Suprapubic skin (tissue), 4 donors: ENCODE measurements at regions not wholly inside any gene's neighbourhood (a gene's known extent, or its start where the extent isn't known, plus 50 kb on each side); places are given as distances from the start of the nearest gene placed in this dataset.

ENCODE experiments used
- DNase-seq, 2 donors: peaks; one replicate each; pipeline ENCODE4 v3.0.0-alpha.2; 2019; ENCODE audit warnings: low spot score in 2 of 2
- H3K27ac ChIP-seq: fragments of 200-600 bp; sonication (generic); one replicate; pipeline ENCODE4 v1.5.1; 2019
- H3K27me3 ChIP-seq: fragments of 200-600 bp; sonication (generic); one replicate; pipeline ENCODE4 v1.5.1; 2019
- H3K36me3 ChIP-seq: fragments of 200-600 bp; sonication (generic); one replicate; pipeline ENCODE4 v1.5.1; 2019
- H3K4me1 ChIP-seq: fragments of 200-600 bp; sonication (generic); one replicate; pipeline ENCODE4 v1.5.1; 2019
- H3K4me3 ChIP-seq: fragments of 200-600 bp; sonication (generic); one replicate; pipeline ENCODE4 v1.5.1; 2019; ENCODE audit warnings: mild to moderate bottlenecking
- H3K9me3 ChIP-seq: fragments of 200-600 bp; sonication (generic); one replicate; pipeline ENCODE4 v1.5.1; 2019
- EP300 ChIP-seq: sonication (generic); formaldehyde crosslinking; IDR thresholded peaks from one replicate; pipeline ENCODE4 v1.6.1; 2017; ENCODE audit warnings: antibody characterized with exemption
- POLR2A ChIP-seq, 2 donors: fragments of 450-650 bp; IDR thresholded peaks; one replicate each; pipeline ENCODE4 v1.6.1; 2017; ENCODE audit warnings: antibody characterized with exemption in 2 of 2, mild to moderate bottlenecking in 2 of 2, moderate library complexity in 2 of 2
- POLR2AphosphoS5 ChIP-seq, 3 donors: sonication (generic); formaldehyde crosslinking; IDR thresholded peaks; one replicate each; pipeline ENCODE4 v1.6.1; 2017; ENCODE audit warnings: antibody characterized with exemption in 3 of 3
- WGBS: methylation state at CpG from one replicate; pipeline ENCODE4 v1.1.5; 2018; 5-methylcytosine and 5-hydroxymethylcytosine counted together
- TF ChIP-seq, protein P1 (sequence below), 2 donors: fragments of 200-600 bp in 1 of 2; fragments of 450-650 bp in 1 of 2; sonication (generic) in 1 of 2; IDR thresholded peaks; one replicate each; pipeline ENCODE4 v1.5.1; 2016 to 2019; ENCODE audit warnings: antibody characterized with exemption in 2 of 2, mild to moderate bottlenecking in 1 of 2, moderate library complexity in 1 of 2

DNA sequence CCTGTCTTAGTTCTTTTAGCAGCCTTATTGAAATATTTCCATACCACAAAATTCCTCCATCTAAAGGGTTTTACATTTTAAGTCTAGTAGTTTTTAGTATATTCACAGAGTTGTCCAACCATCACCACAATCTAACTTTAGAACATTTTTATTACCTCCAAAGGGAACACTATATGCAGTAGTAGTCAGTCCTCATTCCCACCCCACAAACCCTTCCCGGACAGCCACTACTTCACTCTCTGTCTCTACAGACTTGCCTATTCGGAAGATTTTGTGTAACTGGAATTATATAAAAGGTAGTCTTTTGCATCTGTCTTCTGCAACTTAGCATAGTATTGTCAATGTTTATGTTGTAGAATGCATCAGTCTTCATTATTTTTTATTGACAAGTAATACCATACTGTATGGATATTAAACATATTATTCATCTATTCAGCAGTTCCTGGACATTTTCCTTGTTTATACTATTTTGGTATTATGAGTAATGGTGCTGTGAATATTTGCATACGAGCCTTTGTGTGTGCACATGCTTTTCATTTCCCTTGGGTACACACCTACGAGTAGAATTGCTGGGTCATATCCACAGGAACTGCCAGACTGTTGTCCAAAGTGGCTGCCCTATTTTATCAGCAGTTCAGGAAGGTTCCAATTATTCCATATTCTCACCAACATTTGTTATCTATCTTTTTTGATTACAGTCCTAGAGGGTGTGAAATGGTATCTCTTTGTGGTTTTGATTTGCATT is 60.9 kb upstream of the LANCL2 start:
- WGBS = 56% methylated on average over 4 of the region's 4 CpGs
- Histone ChIP-seq H3K9me3 (no peaks in the 10 kb centered on the region), H3K4me3 (no peak overlapping the region), H3K36me3 (no peaks in the 10 kb centered on the region), H3K27me3 (no peaks in the 10 kb centered on the region), H3K27ac (no peak overlapping the region), H3K4me1 (no peaks in the 10 kb centered on the region)
- TF ChIP-seq POLR2A (IDR thresholded peaks at IDR 0.05) (no peak), POLR2AphosphoS5 (IDR thresholded peaks at IDR 0.05) (no peak), EP300 (no peak)
- TF ChIP-seq, protein P1, sequence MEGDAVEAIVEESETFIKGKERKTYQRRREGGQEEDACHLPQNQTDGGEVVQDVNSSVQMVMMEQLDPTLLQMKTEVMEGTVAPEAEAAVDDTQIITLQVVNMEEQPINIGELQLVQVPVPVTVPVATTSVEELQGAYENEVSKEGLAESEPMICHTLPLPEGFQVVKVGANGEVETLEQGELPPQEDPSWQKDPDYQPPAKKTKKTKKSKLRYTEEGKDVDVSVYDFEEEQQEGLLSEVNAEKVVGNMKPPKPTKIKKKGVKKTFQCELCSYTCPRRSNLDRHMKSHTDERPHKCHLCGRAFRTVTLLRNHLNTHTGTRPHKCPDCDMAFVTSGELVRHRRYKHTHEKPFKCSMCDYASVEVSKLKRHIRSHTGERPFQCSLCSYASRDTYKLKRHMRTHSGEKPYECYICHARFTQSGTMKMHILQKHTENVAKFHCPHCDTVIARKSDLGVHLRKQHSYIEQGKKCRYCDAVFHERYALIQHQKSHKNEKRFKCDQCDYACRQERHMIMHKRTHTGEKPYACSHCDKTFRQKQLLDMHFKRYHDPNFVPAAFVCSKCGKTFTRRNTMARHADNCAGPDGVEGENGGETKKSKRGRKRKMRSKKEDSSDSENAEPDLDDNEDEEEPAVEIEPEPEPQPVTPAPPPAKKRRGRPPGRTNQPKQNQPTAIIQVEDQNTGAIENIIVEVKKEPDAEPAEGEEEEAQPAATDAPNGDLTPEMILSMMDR (IDR thresholded peaks at IDR 0.05) = no peak
- DNase-seq = no peak

DNA sequence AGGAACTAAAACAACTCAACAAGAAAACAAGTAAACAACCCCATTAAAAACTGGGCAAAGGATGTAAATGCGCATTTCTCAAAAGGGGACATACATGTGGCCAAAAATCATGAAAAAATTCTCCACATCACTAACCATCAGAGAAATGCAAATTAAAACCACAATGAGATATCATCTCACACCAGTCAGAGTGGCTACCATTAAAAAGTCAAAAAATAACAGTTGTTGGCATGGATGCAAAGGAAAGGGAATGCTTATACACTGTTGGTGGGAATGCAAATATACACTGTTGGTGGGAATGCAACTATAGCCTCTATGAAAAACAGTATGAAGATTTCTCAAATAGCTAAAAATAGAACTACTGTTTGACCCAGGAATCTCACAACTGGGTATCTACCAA is 60.0 kb upstream of the LANCL2 start:
- no peak for TF ChIP-seq EP300
- TF ChIP-seq POLR2A (IDR thresholded peaks at IDR 0.05) = no peak
- Histone ChIP-seq H3K27ac (no peak overlapping the region), H3K36me3 (no peaks in the 10 kb centered on the region), H3K4me1 (no peaks in the 10 kb centered on the region), H3K9me3 (no peaks in the 10 kb centered on the region), H3K27me3 (no peaks in the 10 kb centered on the region), H3K4me3 (no peak overlapping the region)
- no peak for DNase-seq
- 82% methylated on average over 1 of the region's 1 CpG for WGBS

DNA sequence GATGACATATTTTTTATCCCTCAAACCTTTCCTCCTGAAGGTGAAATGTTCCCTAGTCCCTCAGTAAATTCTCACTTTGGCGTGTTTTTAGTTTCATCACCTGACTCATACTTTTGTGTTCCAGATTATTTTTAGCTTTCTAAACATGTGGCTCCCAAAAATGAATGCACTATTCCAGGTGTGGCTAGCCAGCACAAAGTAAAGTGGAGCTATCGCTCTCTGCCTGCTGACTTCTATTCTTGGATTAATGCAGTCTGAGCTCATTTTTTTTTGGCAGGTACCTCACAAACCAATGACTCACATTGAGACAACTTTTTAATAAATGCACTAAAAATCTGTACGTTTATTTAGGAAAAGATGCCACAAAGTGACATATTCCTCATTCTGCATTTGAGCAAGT is 58.8 kb upstream of the LANCL2 start:
- Histone ChIP-seq H3K27ac (no peak overlapping the region), H3K4me3 (no peak overlapping the region), H3K27me3 (no peaks in the 10 kb centered on the region), H3K9me3 (no peaks in the 10 kb centered on the region), H3K36me3 (no peaks in the 10 kb centered on the region), H3K4me1 (no peaks in the 10 kb centered on the region)
- WGBS = 48% methylated on average over 3 of the region's 3 CpGs
- DNase-seq = no peak
- TF ChIP-seq POLR2AphosphoS5 (IDR thresholded peaks at IDR 0.05) = no peak
- TF ChIP-seq EP300 = no peak
- TF ChIP-seq, protein P1 (IDR thresholded peaks at IDR 0.05) = no peak
- no peak for TF ChIP-seq POLR2A (IDR thresholded peaks at IDR 0.05)

DNA sequence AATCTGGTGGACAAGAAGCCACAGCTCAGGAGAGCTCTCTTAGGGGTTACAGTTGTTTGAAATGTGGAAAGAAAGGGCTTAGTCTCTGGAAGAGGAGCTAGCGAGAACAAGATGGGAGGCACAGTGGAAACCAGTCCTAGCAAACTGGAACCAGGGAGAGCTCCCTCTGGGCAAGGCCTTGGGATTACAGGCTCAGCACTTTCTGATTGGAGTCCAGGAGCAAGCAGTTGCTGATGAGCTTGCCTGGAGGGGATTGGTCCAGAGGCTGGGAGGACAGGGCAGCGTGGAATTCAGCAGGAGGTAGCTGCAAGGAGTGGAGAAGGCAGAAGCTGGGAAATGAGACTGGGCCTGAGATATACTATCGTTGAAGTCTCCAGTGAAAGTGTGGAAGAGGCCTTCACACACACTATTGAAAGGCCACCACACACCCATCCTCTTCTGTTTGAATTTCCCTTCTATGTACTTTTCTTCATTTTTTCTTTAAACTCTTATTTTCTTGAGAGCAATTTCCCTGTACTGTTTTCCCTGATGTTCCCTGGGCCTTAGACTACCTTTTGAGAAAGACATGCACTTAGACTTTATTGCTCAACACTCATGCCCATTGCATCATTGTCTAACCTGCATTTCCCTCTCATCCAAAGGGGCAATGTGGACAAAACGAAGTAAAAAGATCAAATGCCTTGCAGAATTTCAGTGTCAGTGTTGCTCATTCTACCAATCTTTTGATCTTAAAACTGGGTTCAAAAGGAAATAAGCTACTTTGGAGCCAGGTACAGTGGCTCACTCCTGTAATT is 57.8 kb upstream of the LANCL2 start:
- no peaks in the 10 kb centered on the region for H3K36me3 ChIP-seq
- no peak for TF ChIP-seq EP300
- TF ChIP-seq POLR2AphosphoS5 (IDR thresholded peaks at IDR 0.05) = no peak
- TF ChIP-seq POLR2A (IDR thresholded peaks at IDR 0.05) = no peak
- TF ChIP-seq, protein P1 (IDR thresholded peaks at IDR 0.05) = no peak
- no peak overlapping the region for H3K4me3 ChIP-seq
- no peaks in the 10 kb centered on the region for H3K9me3 ChIP-seq
- DNase-seq = no peak
- no peaks in the 10 kb centered on the region for H3K27me3 ChIP-seq
- WGBS = 87% methylated on average over 4 of the region's 4 CpGs
- no peak overlapping the region for H3K27ac ChIP-seq
- H3K4me1 ChIP-seq = no peaks in the 10 kb centered on the region

DNA sequence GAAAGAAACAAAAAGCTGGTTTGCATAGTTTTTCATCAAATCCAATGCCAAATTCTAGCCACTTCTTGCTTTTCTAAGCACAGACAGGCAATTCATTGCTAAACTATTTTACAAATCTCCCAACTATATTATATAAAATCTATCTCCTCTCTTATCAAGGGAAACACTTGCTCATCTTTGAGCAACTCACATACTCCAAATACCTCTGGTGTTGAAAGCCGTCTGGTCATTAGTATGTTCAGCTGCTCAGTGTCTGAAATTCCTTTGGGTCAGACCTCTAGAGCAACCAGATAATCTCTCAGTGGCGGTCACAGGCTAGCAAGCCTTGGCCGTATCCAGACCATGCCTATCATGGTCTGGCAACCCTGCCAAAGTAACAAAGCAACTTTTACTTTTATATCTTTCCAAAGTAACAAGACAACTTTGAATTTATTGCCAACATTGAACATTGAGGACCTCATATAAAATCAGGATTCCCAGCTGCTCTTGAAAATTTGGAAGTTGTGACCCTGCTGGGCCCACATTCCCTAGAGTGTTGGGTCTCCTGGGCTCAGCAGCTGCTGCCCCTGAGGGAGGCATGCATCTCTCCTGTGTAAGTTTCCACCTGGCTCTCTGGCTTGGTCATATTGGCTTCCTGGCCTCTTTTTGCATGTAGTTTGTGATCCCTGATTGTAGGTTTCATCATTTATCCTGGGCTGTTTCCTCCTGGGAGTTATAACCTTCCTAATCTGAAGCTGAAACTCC is 56.8 kb upstream of the LANCL2 start:
- TF ChIP-seq POLR2AphosphoS5 (IDR thresholded peaks at IDR 0.05) = no peak
- no peak for TF ChIP-seq POLR2A (IDR thresholded peaks at IDR 0.05)
- TF ChIP-seq EP300 = no peak
- TF ChIP-seq, protein P1 (IDR thresholded peaks at IDR 0.05) = no peak
- DNase-seq = no peak
- Histone ChIP-seq H3K36me3 (no peaks in the 10 kb centered on the region), H3K9me3 (no peaks in the 10 kb centered on the region), H3K27me3 (no peaks in the 10 kb centered on the region), H3K27ac (no peak overlapping the region), H3K4me1 (no peaks in the 10 kb centered on the region), H3K4me3 (no peak overlapping the region)
- 84% methylated on average over 3 of the region's 3 CpGs for WGBS
